PC-9 (cell line): ENCODE measurements at regions not wholly inside any gene's neighbourhood (a gene's known extent, or its start where the extent isn't known, plus 50 kb on each side); places are given as distances from the start of the nearest gene placed in this dataset.

Experiments
- EZH2 ChIP-seq: fragments of 200-600 bp; sonication (generic); IDR thresholded peaks from 2 replicates; pipeline ENCODE4 v1.8.0; 2017; ENCODE audit warnings: antibody characterized with exemption, low read depth
- TF ChIP-seq, protein P1 (sequence below): fragments of 200-600 bp; sonication (generic); conservative IDR thresholded peaks from 2 replicates; pipeline ENCODE4 v1.6.1; 2017; ENCODE audit warnings: mixed run types, antibody characterized with exemption, mild to moderate bottlenecking, moderate library complexity

DNA sequence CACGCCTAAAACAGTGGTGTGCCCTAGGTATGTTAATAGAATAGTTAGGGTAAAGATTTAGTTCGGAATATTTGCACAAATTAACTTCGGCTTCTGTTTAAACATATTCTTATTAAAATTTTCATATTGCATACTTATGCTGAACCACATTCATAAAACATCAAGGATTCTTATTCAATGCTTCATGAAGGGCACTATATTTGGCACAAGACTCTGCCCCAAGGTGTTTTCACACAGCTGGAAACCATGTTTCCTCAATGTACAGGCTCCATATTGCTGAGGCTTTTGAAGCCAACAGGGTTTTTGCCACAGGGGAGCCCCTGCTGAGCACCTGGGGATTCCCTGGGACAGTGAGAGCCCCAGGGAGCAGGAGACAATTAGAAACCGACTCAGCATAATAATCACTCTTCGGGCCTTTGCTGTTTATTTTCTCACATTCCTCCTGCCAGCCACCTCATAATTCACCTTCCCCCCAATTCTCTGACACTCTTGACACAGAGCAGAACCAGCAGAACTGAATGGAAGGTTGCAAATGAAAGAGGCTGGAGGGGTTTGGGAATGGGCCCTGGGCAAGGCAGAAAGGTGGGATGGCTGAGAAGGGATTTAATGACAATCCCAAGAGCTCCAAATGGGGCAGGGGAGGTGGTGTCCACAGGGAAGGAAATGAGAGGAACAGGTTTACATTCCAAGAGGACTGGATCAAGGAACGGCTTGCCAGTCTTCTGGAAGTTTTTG lies 72.3 kb upstream of the POMP start:
- TF ChIP-seq, protein P1, sequence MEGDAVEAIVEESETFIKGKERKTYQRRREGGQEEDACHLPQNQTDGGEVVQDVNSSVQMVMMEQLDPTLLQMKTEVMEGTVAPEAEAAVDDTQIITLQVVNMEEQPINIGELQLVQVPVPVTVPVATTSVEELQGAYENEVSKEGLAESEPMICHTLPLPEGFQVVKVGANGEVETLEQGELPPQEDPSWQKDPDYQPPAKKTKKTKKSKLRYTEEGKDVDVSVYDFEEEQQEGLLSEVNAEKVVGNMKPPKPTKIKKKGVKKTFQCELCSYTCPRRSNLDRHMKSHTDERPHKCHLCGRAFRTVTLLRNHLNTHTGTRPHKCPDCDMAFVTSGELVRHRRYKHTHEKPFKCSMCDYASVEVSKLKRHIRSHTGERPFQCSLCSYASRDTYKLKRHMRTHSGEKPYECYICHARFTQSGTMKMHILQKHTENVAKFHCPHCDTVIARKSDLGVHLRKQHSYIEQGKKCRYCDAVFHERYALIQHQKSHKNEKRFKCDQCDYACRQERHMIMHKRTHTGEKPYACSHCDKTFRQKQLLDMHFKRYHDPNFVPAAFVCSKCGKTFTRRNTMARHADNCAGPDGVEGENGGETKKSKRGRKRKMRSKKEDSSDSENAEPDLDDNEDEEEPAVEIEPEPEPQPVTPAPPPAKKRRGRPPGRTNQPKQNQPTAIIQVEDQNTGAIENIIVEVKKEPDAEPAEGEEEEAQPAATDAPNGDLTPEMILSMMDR, result no peak
- no peak for TF ChIP-seq EZH2
